ENCODE measurements at regions not wholly inside any gene's neighbourhood (a gene's known extent, or its start where the extent isn't known, plus 50 kb on each side); places are given as distances from the start of the nearest gene placed in this dataset.

DNA sequence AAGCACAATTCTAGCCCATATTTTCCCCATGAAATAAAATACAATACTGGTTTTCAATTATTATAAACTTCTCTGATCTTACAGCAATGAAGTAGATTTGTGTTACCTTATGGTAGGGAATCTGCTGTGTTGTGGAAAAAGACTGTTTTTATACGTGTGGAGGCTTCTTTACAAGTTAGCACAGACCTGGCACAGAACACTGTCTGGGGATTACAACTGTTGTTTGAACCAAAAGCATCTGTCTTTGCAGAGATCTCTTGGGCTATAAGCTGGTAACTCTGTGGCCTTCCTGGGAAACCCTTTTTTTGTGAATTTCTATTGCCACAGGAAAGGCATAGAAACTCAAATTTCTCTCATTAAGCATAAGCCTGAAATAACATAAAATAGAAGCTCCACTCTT, 581.9 kb downstream of the TUSC7 start:
- no peak overlapping the region for H3K9ac ChIP-seq (ENCODE audit: low read length)

GRCh38 chr3:117297065-117297464, 587.5 kb downstream of the TUSC7 start:
- no peaks in the 10 kb centered on the region for H3K27me3 ChIP-seq (ENCODE audit: low read length)
- TF ChIP-seq EZH2 (IDR thresholded peaks at IDR 0.05; ENCODE audit: low read length, unreplicated experiment) = no peak
- TF ChIP-seq EZH2phosphoT487 (IDR thresholded peaks at IDR 0.05; ENCODE audit: borderline replicate concordance, low read length) = no peak
- TF ChIP-seq, protein P1, sequence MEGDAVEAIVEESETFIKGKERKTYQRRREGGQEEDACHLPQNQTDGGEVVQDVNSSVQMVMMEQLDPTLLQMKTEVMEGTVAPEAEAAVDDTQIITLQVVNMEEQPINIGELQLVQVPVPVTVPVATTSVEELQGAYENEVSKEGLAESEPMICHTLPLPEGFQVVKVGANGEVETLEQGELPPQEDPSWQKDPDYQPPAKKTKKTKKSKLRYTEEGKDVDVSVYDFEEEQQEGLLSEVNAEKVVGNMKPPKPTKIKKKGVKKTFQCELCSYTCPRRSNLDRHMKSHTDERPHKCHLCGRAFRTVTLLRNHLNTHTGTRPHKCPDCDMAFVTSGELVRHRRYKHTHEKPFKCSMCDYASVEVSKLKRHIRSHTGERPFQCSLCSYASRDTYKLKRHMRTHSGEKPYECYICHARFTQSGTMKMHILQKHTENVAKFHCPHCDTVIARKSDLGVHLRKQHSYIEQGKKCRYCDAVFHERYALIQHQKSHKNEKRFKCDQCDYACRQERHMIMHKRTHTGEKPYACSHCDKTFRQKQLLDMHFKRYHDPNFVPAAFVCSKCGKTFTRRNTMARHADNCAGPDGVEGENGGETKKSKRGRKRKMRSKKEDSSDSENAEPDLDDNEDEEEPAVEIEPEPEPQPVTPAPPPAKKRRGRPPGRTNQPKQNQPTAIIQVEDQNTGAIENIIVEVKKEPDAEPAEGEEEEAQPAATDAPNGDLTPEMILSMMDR (conservative IDR thresholded peaks at IDR 0.05; ENCODE audit: low read depth, low read length) = no peak
- no peaks in the 10 kb centered on the region for H3F3A ChIP-seq (ENCODE audit: low read length, unreplicated experiment)
- no peak overlapping the region for H3K9ac ChIP-seq (ENCODE audit: low read length)
- no peak overlapping the region for H3K4me2 ChIP-seq (ENCODE audit: low read length)
- H3K9me2 ChIP-seq (replicated peaks; ENCODE audit: low read length) = no peaks in the 10 kb centered on the region
- POLR2A ChIA-PET (ENCODE audit: unreplicated experiment) = no interaction called here
- CTCF ChIA-PET = no interaction called here
- no peak for DNase-seq
- no peaks in the 10 kb centered on the region for H3K4me1 ChIP-seq (ENCODE audit: insufficient read depth, low read length)
- no peaks in the 10 kb centered on the region for H4K20me1 ChIP-seq (ENCODE audit: low read length)
- BruUV-seq (replicated peaks) = no TSS peak
- H3K9me3 ChIP-seq (ENCODE audit: low read length) = peaks cover 27% of the 10 kb centered on the region
- no peak overlapping the region for H3K4me3 ChIP-seq (ENCODE audit: low read length)
- intact Hi-C loops (cut with micrococcal nuclease) = no loop called here
- no peaks in the 10 kb centered on the region for H3K36me3 ChIP-seq (ENCODE audit: low read depth, low read length)
- no peak overlapping the region for H2AFZ ChIP-seq (ENCODE audit: low read length)
- no peak overlapping the region for H3K27ac ChIP-seq (ENCODE audit: low read length)
- no peaks in the 10 kb centered on the region for H3K79me2 ChIP-seq (ENCODE audit: low read length)
- ATAC-seq = no peak

More for the DNA sequence above, 581.9 kb downstream of the TUSC7 start:
- Histone ChIP-seq H3K4me1 (ENCODE audit: insufficient read depth, low read length) (no peaks in the 10 kb centered on the region), H3K27me3 (ENCODE audit: low read length) (no peaks in the 10 kb centered on the region), H3K9me3 (ENCODE audit: low read length) (peaks cover 32% of the 10 kb centered on the region), H3K4me2 (ENCODE audit: low read length) (no peak overlapping the region), H3F3A (ENCODE audit: low read length, unreplicated experiment) (no peaks in the 10 kb centered on the region), H2AFZ (ENCODE audit: low read length) (no peak overlapping the region), H3K9me2 (replicated peaks; ENCODE audit: low read length) (no peaks in the 10 kb centered on the region), H3K79me2 (ENCODE audit: low read length) (no peaks in the 10 kb centered on the region), H3K4me3 (ENCODE audit: low read length) (no peak overlapping the region), H3K36me3 (ENCODE audit: low read depth, low read length) (no peaks in the 10 kb centered on the region), H4K20me1 (ENCODE audit: low read length) (no peaks in the 10 kb centered on the region), H3K27ac (ENCODE audit: low read length) (no peak overlapping the region)
- POLR2A ChIA-PET (ENCODE audit: unreplicated experiment) = no interaction called here
- ATAC-seq (no peak), DNase-seq (no peak)
- BruUV-seq (replicated peaks) = no TSS peak
- CTCF ChIA-PET = no interaction called here
- TF ChIP-seq EZH2phosphoT487 (IDR thresholded peaks at IDR 0.05; ENCODE audit: borderline replicate concordance, low read length) = no peak
- TF ChIP-seq, protein P1 (conservative IDR thresholded peaks at IDR 0.05; ENCODE audit: low read depth, low read length) = no peak
- no peak for TF ChIP-seq EZH2 (IDR thresholded peaks at IDR 0.05; ENCODE audit: low read length, unreplicated experiment)
- intact Hi-C loops (cut with micrococcal nuclease) = no loop called here

DNA sequence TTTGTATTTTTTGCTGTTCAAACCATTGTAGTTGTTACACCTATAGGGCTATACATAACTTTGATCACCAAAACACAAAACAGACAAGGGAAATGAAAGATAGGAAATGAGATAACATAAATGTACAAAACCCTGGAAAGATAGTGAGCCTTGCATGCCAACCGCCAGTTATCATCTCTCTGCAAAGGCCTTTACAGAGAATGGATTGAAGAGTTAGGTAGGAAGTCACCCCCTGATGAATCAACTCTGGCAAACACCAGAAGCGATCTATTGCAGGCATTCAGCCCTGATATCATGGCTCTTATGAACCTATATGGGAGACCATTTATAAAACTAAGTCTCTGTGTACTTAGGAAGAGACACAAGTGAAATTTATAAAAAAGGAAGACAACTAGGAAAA, 588.0 kb downstream of the TUSC7 start:
- no peak overlapping the region for H2AFZ ChIP-seq (ENCODE audit: low read length)
- no peak for ATAC-seq
- TF ChIP-seq, protein P1 (conservative IDR thresholded peaks at IDR 0.05; ENCODE audit: low read depth, low read length) = no peak
- TF ChIP-seq EZH2phosphoT487 (IDR thresholded peaks at IDR 0.05; ENCODE audit: borderline replicate concordance, low read length) (no peak), EZH2 (IDR thresholded peaks at IDR 0.05; ENCODE audit: low read length, unreplicated experiment) (no peak)
- no peaks in the 10 kb centered on the region for H3K27me3 ChIP-seq (ENCODE audit: low read length)
- H3F3A ChIP-seq (ENCODE audit: low read length, unreplicated experiment) = no peaks in the 10 kb centered on the region
- H3K79me2 ChIP-seq (ENCODE audit: low read length) = no peaks in the 10 kb centered on the region
- no peaks in the 10 kb centered on the region for H4K20me1 ChIP-seq (ENCODE audit: low read length)
- DNase-seq = no peak
- H3K9me3 ChIP-seq (ENCODE audit: low read length) = peaks cover 32% of the 10 kb centered on the region
- intact Hi-C loops (cut with micrococcal nuclease) = no loop called here
- H3K4me1 ChIP-seq (ENCODE audit: insufficient read depth, low read length) = no peaks in the 10 kb centered on the region
- H3K4me3 ChIP-seq (ENCODE audit: low read length) = no peak overlapping the region
- H3K27ac ChIP-seq (ENCODE audit: low read length) = no peak overlapping the region
- H3K9me2 ChIP-seq (replicated peaks; ENCODE audit: low read length) = no peaks in the 10 kb centered on the region
- no peak overlapping the region for H3K4me2 ChIP-seq (ENCODE audit: low read length)
- no peak overlapping the region for H3K9ac ChIP-seq (ENCODE audit: low read length)
- no TSS peak for BruUV-seq (replicated peaks)
- ChIA-PET CTCF (no interaction called here), POLR2A (ENCODE audit: unreplicated experiment) (no interaction called here)
- H3K36me3 ChIP-seq (ENCODE audit: low read depth, low read length) = no peaks in the 10 kb centered on the region

All from PC-3 (cell line).